GM18519 (cell line): ENCODE measurements at regions not wholly inside any gene's neighbourhood (a gene's known extent, or its start where the extent isn't known, plus 50 kb on each side); places are given as distances from the start of the nearest gene placed in this dataset.
"Not testable (repeated sequence)": the region's sequence is repeated elsewhere in the genome, so short reads cannot be mapped to it uniquely, and the experiment has no call there.

Source experiments
- ATAC-seq: cut with Tn5 transposase; IDR thresholded peaks from one replicate; pipeline ENCODE4 v1.9.1; 2021; ENCODE audit warnings: mild to moderate bottlenecking, moderate library complexity; ENCODE audit not compliant: unreplicated experiment, low FRiP score

- peak; percentile 98 for ATAC-seq
Observed at GRCh38 chr12:90515199-90516175, 439.5 kb downstream of the CCER1 start.

- no peak for ATAC-seq
Observed at GRCh38 chr12:90514325-90514724, 440.7 kb downstream of the CCER1 start.

- no peak for ATAC-seq
Observed at GRCh38 chr12:90512518-90512917, 442.5 kb downstream of the CCER1 start.

GRCh38 chr12:90510948-90511347, 444.0 kb downstream of the CCER1 start:
- ATAC-seq, result no peak

- ATAC-seq, result no peak
Observed at GRCh38 chr12:90504806-90505205, 450.2 kb downstream of the CCER1 start.

- no peak for ATAC-seq
Observed at GRCh38 chr12:90502070-90502469, 452.9 kb downstream of the CCER1 start.

- ATAC-seq, result no peak
Observed at GRCh38 chr12:90501412-90501811, 453.6 kb downstream of the CCER1 start.

GRCh38 chr12:90499795-90500194, 455.2 kb downstream of the CCER1 start:
- ATAC-seq, result no peak

GRCh38 chr12:90497923-90498545, 456.9 kb downstream of the CCER1 start:
- no peak for ATAC-seq

- no peak for ATAC-seq
Observed at GRCh38 chr12:90490355-90490754, 464.6 kb downstream of the CCER1 start.

GRCh38 chr12:90489141-90489540, 465.8 kb downstream of the CCER1 start:
- no peak for ATAC-seq

- ATAC-seq, result no peak
Observed at GRCh38 chr12:90485560-90485959, 469.4 kb downstream of the CCER1 start.

GRCh38 chr12:90484094-90484493, 470.9 kb downstream of the CCER1 start:
- no peak for ATAC-seq

- no peak for ATAC-seq
Observed at GRCh38 chr12:90481748-90482147, 473.2 kb downstream of the CCER1 start.

GRCh38 chr12:90479237-90479636, 475.7 kb downstream of the CCER1 start:
- ATAC-seq, result no peak

- ATAC-seq, result no peak
Observed at GRCh38 chr12:90473831-90474230, 481.1 kb downstream of the CCER1 start.

GRCh38 chr12:90460681-90461080, 494.3 kb downstream of the CCER1 start:
- no peak for ATAC-seq

GRCh38 chr12:90456248-90456647, 498.7 kb downstream of the CCER1 start:
- no peak for ATAC-seq

GRCh38 chr12:90455756-90456155, 499.2 kb downstream of the CCER1 start:
- no peak for ATAC-seq

GRCh38 chr12:90449611-90450010, 505.4 kb downstream of the CCER1 start:
- ATAC-seq, result no peak

- ATAC-seq, result not testable (repeated sequence)
Observed at GRCh38 chr12:90443466-90443865, 511.5 kb downstream of the CCER1 start.

- ATAC-seq, result no peak
Observed at GRCh38 chr12:90441431-90441830, 513.5 kb downstream of the CCER1 start.
